GM18858 (cell line): ENCODE measurements at regions not wholly inside any gene's neighbourhood (a gene's known extent, or its start where the extent isn't known, plus 50 kb on each side); places are given as distances from the start of the nearest gene placed in this dataset.

Experiments
- ATAC-seq: cut with Tn5 transposase; IDR thresholded peaks from one replicate; pipeline ENCODE4 v1.9.1; 2021; ENCODE audit not compliant: unreplicated experiment

- ATAC-seq, result no peak
These were observed 87.7 kb upstream of the PLEKHG7 start for GRCh38 chr12:92615086-92615485.

- ATAC-seq, result no peak
These were observed 88.3 kb upstream of the PLEKHG7 start for GRCh38 chr12:92614502-92614901.

DNA sequence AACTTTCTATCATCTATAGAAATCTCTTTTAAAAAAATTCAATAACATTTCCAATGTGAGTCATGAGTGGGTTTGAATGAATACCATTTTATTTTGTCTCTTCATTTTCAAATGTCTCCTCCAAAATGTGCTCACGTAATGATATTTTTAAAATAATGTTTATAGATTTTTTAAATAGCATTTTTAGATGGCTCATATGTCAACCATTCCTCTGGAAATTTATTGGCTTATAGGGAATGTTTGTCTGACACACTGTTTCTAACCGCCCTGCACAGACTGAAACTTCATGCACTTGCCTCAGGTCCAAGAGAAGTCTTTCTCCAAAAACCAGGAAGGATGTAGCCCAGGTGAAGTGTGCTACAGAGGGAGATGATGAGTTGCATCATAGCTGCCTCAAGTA is 88.8 kb upstream of the PLEKHG7 start:
- no peak for ATAC-seq

GRCh38 chr12:92612611-92613010 is 90.2 kb upstream of the PLEKHG7 start:
- ATAC-seq, result no peak

DNA sequence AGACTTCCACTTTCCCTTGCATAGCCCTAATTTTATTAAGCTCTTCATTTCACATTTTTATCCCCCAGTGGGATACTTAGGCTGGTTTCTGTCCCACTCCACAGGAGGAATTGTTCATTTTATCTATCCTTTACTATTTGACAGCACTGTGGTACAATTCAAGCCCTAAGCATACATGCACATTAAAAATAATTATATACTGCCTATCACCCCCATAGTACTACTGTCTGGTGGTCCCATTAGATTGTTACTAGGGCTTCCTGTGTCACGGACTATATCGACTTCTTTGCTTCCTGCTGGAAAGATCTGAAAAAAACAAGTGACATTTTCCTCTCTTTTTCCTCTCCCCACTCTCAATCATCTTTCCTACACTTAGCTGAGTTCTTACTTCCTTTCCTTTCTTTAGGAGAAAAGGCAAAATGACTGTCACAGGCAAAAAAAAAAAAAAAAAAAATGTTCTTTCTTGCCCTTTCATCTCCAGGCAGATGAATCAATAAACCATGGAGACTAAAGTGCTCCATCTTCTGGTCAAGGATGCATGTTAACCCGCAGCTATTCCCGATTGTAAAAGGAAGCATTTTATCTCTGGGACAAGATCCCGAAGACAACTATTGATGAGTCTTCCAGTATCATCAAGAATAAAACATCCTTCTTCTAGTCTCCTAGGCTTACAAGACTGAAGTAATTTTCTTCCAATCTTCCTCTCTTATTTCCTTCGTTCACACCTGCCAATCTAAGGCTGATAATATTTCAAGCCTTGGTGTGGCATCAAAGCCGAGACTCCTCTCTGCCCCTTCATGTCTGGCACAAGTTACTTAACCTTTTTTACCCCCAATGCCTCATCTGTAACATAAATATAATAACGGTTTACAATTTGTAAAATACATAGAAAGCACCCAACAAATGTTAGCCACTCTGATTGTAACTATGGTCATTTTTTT is 94.4 kb upstream of the PLEKHG7 start:
- ATAC-seq, result no peak

DNA sequence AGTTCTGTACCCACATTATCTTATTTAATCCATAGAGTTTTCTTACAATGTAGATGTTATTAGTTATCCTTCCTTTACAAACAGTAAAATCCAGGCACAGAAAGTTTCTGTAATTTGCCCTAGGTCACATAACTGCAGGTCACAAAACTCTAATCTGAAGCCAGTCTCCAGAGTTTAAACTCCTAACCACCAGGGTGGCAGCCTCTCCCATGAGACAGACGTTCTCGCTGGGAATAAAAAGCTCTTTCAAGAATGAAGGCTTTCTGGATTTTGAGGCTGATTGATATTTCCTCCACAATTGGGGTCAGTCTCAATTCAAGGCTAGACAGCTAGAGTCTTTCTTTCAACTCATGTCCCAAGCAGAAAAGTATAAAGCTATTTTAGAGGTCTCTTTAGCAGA is 95.8 kb upstream of the PLEKHG7 start:
- no peak for ATAC-seq

DNA sequence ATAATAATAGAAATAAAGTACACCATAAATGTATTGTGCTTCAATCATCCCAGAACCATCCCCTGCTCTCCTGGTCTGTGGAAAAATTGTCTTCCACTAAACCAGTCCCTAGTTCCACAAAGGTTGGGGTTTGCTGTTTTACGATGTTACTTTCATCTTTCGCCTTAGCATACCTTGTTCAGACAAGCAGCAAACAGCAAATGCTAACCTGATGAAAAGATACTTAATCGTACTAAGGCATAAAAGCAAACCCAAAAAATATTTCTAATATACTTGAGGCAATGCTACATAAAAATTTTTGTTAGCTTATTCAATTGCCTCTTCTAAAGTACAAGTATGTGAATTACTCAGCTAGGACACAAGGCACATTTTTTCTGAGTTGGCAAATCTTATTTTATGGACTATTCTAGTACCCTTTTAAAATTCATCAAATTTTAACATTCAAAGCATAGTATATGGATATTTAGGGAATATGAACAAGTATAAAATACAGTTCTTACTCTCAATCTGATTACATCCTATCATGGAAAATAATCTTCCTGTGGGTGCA is 97.1 kb upstream of the PLEKHG7 start:
- ATAC-seq, result no peak

DNA sequence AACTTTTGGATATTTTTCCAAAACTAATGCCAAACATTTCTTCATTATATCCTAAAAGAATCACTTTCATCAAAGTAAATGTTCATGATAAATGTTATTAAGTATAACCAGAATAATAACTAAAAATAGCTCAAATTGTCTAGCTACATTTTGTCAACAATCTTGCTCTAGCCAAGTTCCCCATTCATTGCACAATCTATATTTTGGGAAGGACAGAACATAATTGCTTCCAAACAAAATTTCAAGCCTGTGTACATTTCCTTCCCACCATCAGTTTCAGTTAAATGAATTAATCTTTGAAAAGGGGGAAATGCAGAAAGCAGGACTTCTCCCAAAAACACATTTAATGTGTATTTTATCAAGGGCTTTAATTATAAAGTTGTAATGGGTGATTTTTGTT is 98.0 kb upstream of the PLEKHG7 start:
- ATAC-seq, result no peak

DNA sequence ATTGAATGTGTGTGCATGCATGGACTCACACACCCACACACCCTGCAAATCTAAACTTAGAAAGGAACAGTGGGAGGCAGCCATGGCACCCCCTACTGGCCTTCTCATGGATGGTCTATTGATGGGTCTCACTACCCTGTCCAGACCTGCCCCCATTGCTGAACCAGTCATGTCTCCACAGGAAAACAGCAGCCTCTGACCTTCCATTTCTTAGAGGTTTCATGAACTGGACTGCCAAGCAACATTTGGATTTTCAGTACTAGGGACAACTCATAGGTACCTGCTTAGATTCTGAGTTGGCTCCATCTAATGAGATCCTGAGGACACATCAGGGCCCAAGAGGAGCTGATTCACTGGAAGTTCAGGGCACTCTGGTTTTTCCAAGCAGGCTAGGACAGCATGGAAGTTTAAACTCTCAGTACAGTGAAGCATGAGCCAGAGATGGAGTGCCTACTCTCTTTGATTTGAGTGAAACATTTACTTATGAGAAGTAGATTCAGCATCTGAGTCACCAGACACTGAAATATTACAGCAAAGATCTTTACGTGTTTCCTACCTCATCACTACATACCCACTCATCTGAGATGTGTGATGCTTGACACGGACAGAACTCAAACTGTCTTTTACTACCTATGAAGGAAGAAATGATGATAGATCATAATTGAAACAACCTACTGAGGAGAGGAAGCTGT is 98.9 kb upstream of the PLEKHG7 start:
- ATAC-seq, result no peak

GRCh38 chr12:92602930-92603623 is 99.7 kb upstream of the PLEKHG7 start:
- no peak for ATAC-seq

- ATAC-seq, result no peak
These were observed 100.3 kb upstream of the PLEKHG7 start for GRCh38 chr12:92602476-92602875.

DNA sequence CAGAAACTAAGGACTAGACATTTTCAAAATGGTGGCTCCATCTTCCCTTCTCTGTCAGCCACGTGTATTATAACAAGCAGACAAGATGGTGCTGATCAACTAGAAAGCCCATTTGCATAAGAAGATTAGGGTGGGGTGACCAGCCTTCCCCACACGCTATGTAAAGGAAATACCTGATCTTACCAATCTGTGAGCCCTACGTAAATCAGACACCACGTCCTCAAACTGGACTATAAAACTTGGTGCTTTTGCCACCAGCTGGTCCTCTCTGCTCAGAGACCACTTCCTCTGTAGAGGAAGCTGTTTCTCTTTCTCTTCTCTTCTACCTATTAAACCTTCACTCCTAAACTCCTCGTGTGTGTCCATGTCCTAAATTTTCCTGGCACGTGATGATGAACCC is 101.1 kb upstream of the PLEKHG7 start:
- ATAC-seq, result no peak

GRCh38 chr12:92601176-92601575 is 101.6 kb upstream of the PLEKHG7 start:
- ATAC-seq, result no peak

GRCh38 chr12:92600052-92600451 is 102.7 kb upstream of the PLEKHG7 start:
- ATAC-seq, result no peak

DNA sequence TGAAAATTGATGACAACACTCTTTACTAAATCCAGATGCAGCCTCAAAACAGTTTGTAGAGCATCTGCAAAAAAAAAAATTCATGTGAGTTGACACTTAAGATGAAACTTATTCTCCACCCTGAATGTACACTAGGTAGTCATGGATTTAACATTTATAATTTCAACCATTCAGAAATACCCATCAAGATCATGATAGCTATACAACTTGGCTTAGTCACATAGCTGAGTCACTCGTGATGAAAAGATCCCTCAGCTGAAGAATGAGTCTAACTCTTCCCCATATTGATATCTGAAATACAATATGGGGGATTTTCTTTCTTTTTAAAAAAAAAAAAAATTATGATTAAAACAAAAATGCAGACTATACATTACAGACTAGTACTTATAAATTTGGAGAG is 104.8 kb upstream of the PLEKHG7 start:
- no peak for ATAC-seq

DNA sequence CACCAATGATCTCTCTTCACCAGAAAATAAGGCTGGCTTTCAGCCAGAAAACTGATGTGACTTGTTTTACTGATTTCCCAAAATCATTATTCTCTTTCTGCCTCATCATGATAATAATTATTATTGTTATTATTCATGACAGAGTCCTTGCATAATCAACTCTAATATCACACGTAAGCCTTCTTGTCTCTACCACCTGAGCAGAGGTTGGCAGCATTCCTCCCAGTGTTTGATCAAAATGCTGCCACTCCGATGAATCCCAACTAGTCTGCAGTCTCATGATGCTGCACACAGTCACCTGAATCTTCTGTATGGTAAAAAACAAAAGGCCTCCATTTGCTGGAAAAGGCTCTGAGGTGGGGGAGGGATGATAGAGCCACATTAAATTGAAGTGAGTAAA is 105.7 kb upstream of the PLEKHG7 start:
- ATAC-seq, result no peak

- ATAC-seq, result no peak
These were observed 106.4 kb upstream of the PLEKHG7 start for GRCh38 chr12:92596383-92596782.

GRCh38 chr12:92595663-92596062 is 107.1 kb upstream of the PLEKHG7 start:
- no peak for ATAC-seq

GRCh38 chr12:92593734-92594402 is 108.9 kb upstream of the PLEKHG7 start:
- peak; percentile 100 for ATAC-seq

GRCh38 chr12:92585115-92585727 is 117.6 kb upstream of the PLEKHG7 start:
- ATAC-seq, result no peak
